Heart left ventricle (tissue), 16 donors: ENCODE measurements at regions not wholly inside any gene's neighbourhood (a gene's known extent, or its start where the extent isn't known, plus 50 kb on each side); places are given as distances from the start of the nearest gene placed in this dataset.

Experiments used
- ATAC-seq, 4 donors: fragments of 200-7000 bp; cut with Tn5 transposase; one replicate each; pipeline ENCODE4 v1.9.1; 2020 to 2022; ENCODE audit warnings: moderate library complexity in 4 of 4, mild to moderate bottlenecking in 3 of 4, moderate number of reproducible peaks in 1 of 4
- DNase-seq, 5 donors: peaks; one replicate each; pipeline ENCODE4 v3.0.0-alpha.2; 2020
- H3K27ac ChIP-seq, 12 donors: fragments of 200-600 bp; sonication (generic) in 4 of 12; one replicate each; pipeline versions ENCODE4 v1.5.0 to v1.8.0; 2016 to 2022; ENCODE audit warnings: mild to moderate bottlenecking in 2 of 12
- H3K27me3 ChIP-seq, 9 donors: fragments of 200-600 bp; sonication (generic) in 2 of 9; one replicate each; pipeline versions ENCODE4 v1.5.1 to v1.8.0; 2016 to 2022; ENCODE audit warnings: mild to moderate bottlenecking in 3 of 9
- H3K36me3 ChIP-seq, 9 donors: fragments of 200-600 bp; sonication (generic) in 2 of 9; one replicate each; pipeline versions ENCODE4 v1.5.0 to v1.8.0; 2018 to 2022; ENCODE audit warnings: mild to moderate bottlenecking in 2 of 9
- H3K4me1 ChIP-seq, 12 donors: fragments of 200-600 bp; sonication (generic) in 4 of 12; one replicate each; pipeline versions ENCODE4 v1.5.0 to v1.8.0; 2016 to 2022; ENCODE audit warnings: mild to moderate bottlenecking in 3 of 12
- H3K4me3 ChIP-seq, 12 donors: fragments of 200-600 bp; sonication (generic) in 4 of 12; one replicate each; pipeline versions ENCODE4 v1.5.0 to v1.8.0; 2017 to 2022; ENCODE audit warnings: mild to moderate bottlenecking in 9 of 12, moderate library complexity in 4 of 12
- H3K9me3 ChIP-seq, 12 donors: fragments of 200-600 bp; sonication (generic) in 4 of 12; one replicate each; pipeline versions ENCODE4 v1.5.0 to v1.8.0; 2016 to 2022; ENCODE audit warnings: mild to moderate bottlenecking in 1 of 12
- CTCF ChIP-seq, 12 donors: fragments of 200-600 bp; sonication (generic) in 4 of 12; IDR thresholded peaks; one replicate each; pipeline versions ENCODE4 v1.5.0 to v1.8.0; 2018 to 2022; ENCODE audit warnings: antibody characterized with exemption in 12 of 12, mild to moderate bottlenecking in 5 of 12
- POLR2A ChIP-seq, 2 donors: fragments of 450-650 bp; IDR thresholded peaks; one replicate each; pipeline ENCODE4 v1.6.1; 2017; ENCODE audit warnings: antibody characterized with exemption in 2 of 2, mild to moderate bottlenecking in 2 of 2, moderate library complexity in 2 of 2
- WGBS, 4 donors: extraction: QIAGEN DNeasy Blood & Tissue Kit in 2 of 4; methylation state at CpG; one replicate each; pipeline versions ENCODE4 v1.1.5 to v1.1.7; 2013 to 2018; 5-methylcytosine and 5-hydroxymethylcytosine counted together
- intact Hi-C, 10 donors: fragments of 100-400 bp; cut with DNase I; formaldehyde crosslinking; loops; one replicate each; pipeline versions ENCODE4 v1.11.1 to v1.14.2; 2022
- donor health status: ischemic (EF 13 %, LVEDD 7.1; RV severe dilation, severe dysfunction).
- donor health status: healthy with polysubstance abuse.
- donor health status: DM: no; HTN: yes; CAD: no.
- donor health status: DM: no; HTN: no; CAD: no.
- donor health status: ischemic (EF 25% LVEDD 6.9; RV normal size, moderate dysfunction).
- donor health status: ischemic (EF 25% LVEDD 5.7; RV mildly dilated, moderate dysfunction).
- donor health status: healthy.
- donor health status: DM: yes; HTN: yes; CAD: no.
- donor health status: ischemic (EF 35%, LVEDD 5.7; RV mildly dilated, moderate dysfunction).
- donor health status: nonischemic (EF 11% LVEDD 7.7; RV severe dilation, severe dysfunction).
- donor health status: DM: yes; HTN: yes; CAD: no.
- donor health status: PGD.
- donor health status: ischemic (EF 29% LVEDD 5.4; RV normal size, mild dysfunction).
- donor health status: nonischemic (EF 23%, LVEDD 6.1; RV moderate dilation, normal function).

GRCh38 chr2:215638687-215639086 lies 202.8 kb upstream of the FN1 start:
- Histone ChIP-seq H3K4me3 (no peak overlapping the region), H3K4me1 (no peaks in the 10 kb centered on the region), H3K27ac (no peak overlapping the region), H3K36me3 (no peaks in the 10 kb centered on the region), H3K9me3 (peaks cover 0 to 15% (median 5%) of the 10 kb centered on the region in 12 donors), H3K27me3 (no peaks in the 10 kb centered on the region)
- TF ChIP-seq POLR2A (IDR thresholded peaks at IDR 0.05) = no peak
- intact Hi-C loops = no loop called here
- DNase-seq = no peak
- ATAC-seq = no peak

- H3K27me3 ChIP-seq = no peaks in the 10 kb centered on the region
- no peak overlapping the region for H3K27ac ChIP-seq
- ATAC-seq (no peak), DNase-seq (no peak)
- TF ChIP-seq CTCF (IDR thresholded peaks at IDR 0.05) (no peak), POLR2A (IDR thresholded peaks at IDR 0.05) (no peak)
- no peaks in the 10 kb centered on the region for H3K4me1 ChIP-seq
- peaks cover 0 to 26% (median 11%) of the 10 kb centered on the region in 12 donors for H3K9me3 ChIP-seq
- no peaks in the 10 kb centered on the region for H3K36me3 ChIP-seq
- H3K4me3 ChIP-seq = no peak overlapping the region
- intact Hi-C loops = no loop called here
Observed at GRCh38 chr2:215637651-215638050, 201.8 kb upstream of the FN1 start.

- H3K4me3 ChIP-seq = no peak overlapping the region
- no peaks in the 10 kb centered on the region for H3K4me1 ChIP-seq
- 66 to 95% (median 91%) methylated on average over 3 of the region's 3 CpGs for WGBS, 4 donors
- no peaks in the 10 kb centered on the region for H3K36me3 ChIP-seq
- ATAC-seq (no peak), DNase-seq (no peak)
- intact Hi-C loops = no loop called here
- no peak overlapping the region for H3K27ac ChIP-seq
- H3K9me3 ChIP-seq = peaks cover 0 to 32% (median 11%) of the 10 kb centered on the region in 12 donors
- H3K27me3 ChIP-seq = no peaks in the 10 kb centered on the region
- TF ChIP-seq POLR2A (IDR thresholded peaks at IDR 0.05) = no peak
- TF ChIP-seq CTCF (IDR thresholded peaks at IDR 0.05) = no peak
Observed at GRCh38 chr2:215636816-215637215, 200.9 kb upstream of the FN1 start.

- 55 to 67% (median 56%) methylated on average over 2 of the region's 2 CpGs for WGBS, 4 donors
- no peak overlapping the region for H3K27ac ChIP-seq
- H3K4me3 ChIP-seq = no peak overlapping the region
- H3K36me3 ChIP-seq = no peaks in the 10 kb centered on the region
- H3K27me3 ChIP-seq = no peaks in the 10 kb centered on the region
- no peaks in the 10 kb centered on the region for H3K4me1 ChIP-seq
- no peak for TF ChIP-seq POLR2A (IDR thresholded peaks at IDR 0.05)
- intact Hi-C loops = no loop called here
- DNase-seq (no peak), ATAC-seq (no peak)
- peaks cover 0 to 42% (median 17%) of the 10 kb centered on the region in 12 donors for H3K9me3 ChIP-seq
Observed at GRCh38 chr2:215635788-215636139, 199.9 kb upstream of the FN1 start.

- H3K9me3 ChIP-seq = peaks cover 0 to 47% (median 19%) of the 10 kb centered on the region in 12 donors
- intact Hi-C loops = no loop called here
- no peak for TF ChIP-seq POLR2A (IDR thresholded peaks at IDR 0.05)
- no peak for TF ChIP-seq CTCF (IDR thresholded peaks at IDR 0.05)
- H3K27me3 ChIP-seq = no peaks in the 10 kb centered on the region
- DNase-seq (no peak), ATAC-seq (no peak)
- H3K4me3 ChIP-seq = no peak overlapping the region
- H3K36me3 ChIP-seq = no peaks in the 10 kb centered on the region
- H3K4me1 ChIP-seq = no peaks in the 10 kb centered on the region
- H3K27ac ChIP-seq = no peak overlapping the region
Observed at GRCh38 chr2:215635071-215635787, 199.4 kb upstream of the FN1 start.
